IMR-90 (cell line): ENCODE measurements at regions not wholly inside any gene's neighbourhood (a gene's known extent, or its start where the extent isn't known, plus 50 kb on each side); places are given as distances from the start of the nearest gene placed in this dataset.

Experiments used
- ATAC-seq: fragments of 200-7000 bp; cut with Tn5 transposase; 2 replicates; pipeline ENCODE4 v1.9.1; 2020; ENCODE audit warnings: low read depth, mild to moderate bottlenecking, moderate library complexity
- BruUV-seq: library from RNA; stranded (reverse); fragments of 400-500 nt; replicated peaks from 2 replicates; lab custom pipeline; 2021; lab: Mats Ljungman, UMichigan
- CTCF ChIA-PET: fragments of 300-600 bp; formaldehyde crosslinking; extraction: SDS; loops from one replicate; lab custom pipeline; 2021; ENCODE audit warnings: antibody characterized with exemption; lab: Yijun Ruan, JAX
- POLR2A ChIA-PET: fragments of 300-600 bp; sonication (Branson Sonifier 250); formaldehyde crosslinking; loops from one replicate; lab custom pipeline; 2022; ENCODE audit warnings: antibody characterized with exemption; ENCODE audit not compliant: unreplicated experiment; lab: Charles Lee
- DNase-seq: peaks from one replicate; pipeline ENCODE4 v3.0.0; 2013
- H2AFZ ChIP-seq: replicated peaks from 2 replicates; pipeline ENCODE3; 2013; ENCODE audit warnings: low read length, mild to moderate bottlenecking; ENCODE audit not compliant: poor library complexity
- H2AK5ac ChIP-seq: 2 replicates; pipeline ENCODE4 v1.6.1; 2013; ENCODE audit warnings: low read depth, low read length, inconsistent platforms
- H2AK9ac ChIP-seq: replicated peaks from 2 replicates; pipeline ENCODE3; 2013; ENCODE audit warnings: mild to moderate bottlenecking, low read depth, low read length, moderate library complexity; ENCODE audit not compliant: poor library complexity
- H2BK120ac ChIP-seq: 2 replicates; pipeline ENCODE4 v1.6.1; 2013; ENCODE audit warnings: low read depth, low read length, inconsistent platforms
- H2BK15ac ChIP-seq: 3 replicates; pipeline ENCODE4 v1.6.1; 2013; ENCODE audit warnings: low read depth, low read length, inconsistent platforms
- H2BK20ac ChIP-seq: 2 replicates; pipeline ENCODE4 v1.6.1; 2013; ENCODE audit warnings: low read depth, mild to moderate bottlenecking, inconsistent platforms, low read length, moderate library complexity
- H2BK5ac ChIP-seq: 2 replicates; pipeline ENCODE4 v1.6.1; 2013; ENCODE audit warnings: mild to moderate bottlenecking, low read depth, low read length, inconsistent platforms; ENCODE audit not compliant: poor library complexity, severe bottlenecking
- H3K14ac ChIP-seq: replicated peaks from 2 replicates; pipeline ENCODE4 v1.6.1; 2013; ENCODE audit warnings: low read depth, low read length, inconsistent platforms
- H3K18ac ChIP-seq: 2 replicates; pipeline ENCODE4 v1.6.1; 2013; ENCODE audit warnings: low read depth, low read length, control low read depth
- H3K23ac ChIP-seq: 2 replicates; pipeline ENCODE4 v1.6.1; 2013; ENCODE audit warnings: low read depth, low read length, inconsistent platforms
- H3K27ac ChIP-seq: 2 replicates; pipeline ENCODE4 v1.5.1; 2013; ENCODE audit warnings: mild to moderate bottlenecking, control low read depth, low read length; ENCODE audit not compliant: insufficient read depth
- H3K27me3 ChIP-seq: 2 replicates; pipeline ENCODE4 v1.6.1; 2013; ENCODE audit warnings: low read length; ENCODE audit not compliant: control insufficient read depth, insufficient read depth
- H3K36me3 ChIP-seq: 2 replicates; pipeline ENCODE4 v1.6.1; 2013; ENCODE audit warnings: low read length, mixed read lengths; ENCODE audit not compliant: control insufficient read depth, insufficient read depth
- H3K4ac ChIP-seq: 2 replicates; pipeline ENCODE4 v1.6.1; 2013; ENCODE audit warnings: low read depth, low read length, inconsistent platforms
- H3K4me1 ChIP-seq: 2 replicates; pipeline ENCODE4 v1.6.1; 2013; ENCODE audit warnings: low read length, mixed read lengths; ENCODE audit not compliant: control insufficient read depth, insufficient read depth
- H3K4me2 ChIP-seq: 2 replicates; pipeline ENCODE4 v1.6.1; 2013; ENCODE audit warnings: low read depth, mild to moderate bottlenecking, control low read depth, low read length, moderate library complexity
- H3K4me3 ChIP-seq: 2 replicates; pipeline ENCODE4 v1.5.1; 2013; ENCODE audit warnings: low read depth, mild to moderate bottlenecking, control low read depth, low read length, moderate library complexity; ENCODE audit not compliant: insufficient read depth
- H3K56ac ChIP-seq: 2 replicates; pipeline ENCODE4 v1.6.1; 2013; ENCODE audit warnings: low read length, inconsistent platforms; ENCODE audit not compliant: insufficient read depth; ENCODE audit errors: extremely low read depth
- H3K79me1 ChIP-seq, 2 experiments: 2 replicates each; pipeline ENCODE4 v1.6.1; 2013; ENCODE audit warnings: low read length in 2 of 2, inconsistent platforms in 1 of 2, low read depth in 1 of 2
- H3K9ac ChIP-seq: 2 replicates; pipeline ENCODE4 v1.6.1; 2013; ENCODE audit warnings: low read depth, low read length, control low read depth
- H3K9me1 ChIP-seq: 2 replicates; pipeline ENCODE4 v1.6.1; 2013; ENCODE audit warnings: low read length, inconsistent platforms; ENCODE audit not compliant: insufficient read depth
- H3K9me3 ChIP-seq: 2 replicates; pipeline ENCODE4 v1.6.1; 2013; ENCODE audit warnings: low read length; ENCODE audit not compliant: control insufficient read depth, insufficient read depth
- H4K20me1 ChIP-seq: 2 replicates; pipeline ENCODE4 v1.6.1; 2013; ENCODE audit warnings: low read length, inconsistent platforms; ENCODE audit not compliant: insufficient read depth
- H4K5ac ChIP-seq: 2 replicates; pipeline ENCODE4 v1.6.1; 2013; ENCODE audit warnings: mild to moderate bottlenecking, low read depth, low read length, control low read depth
- H4K8ac ChIP-seq, 2 experiments: 2 replicates each; pipeline ENCODE4 v1.6.1; 2013; ENCODE audit warnings: low read depth in 2 of 2, low read length in 2 of 2, control low read depth in 1 of 2, inconsistent platforms in 1 of 2
- H4K91ac ChIP-seq: 2 replicates; pipeline ENCODE4 v1.6.1; 2013; ENCODE audit warnings: low read depth, low read length, inconsistent platforms; ENCODE audit not compliant: insufficient read depth
- BHLHE40 ChIP-seq: fragments of 150-350 bp; IDR thresholded peaks from 2 replicates; pipeline ENCODE4 v1.6.1; 2016; ENCODE audit warnings: mild to moderate bottlenecking, low read depth, low read length
- CEBPB ChIP-seq: IDR thresholded peaks from 2 replicates; pipeline ENCODE4 v1.6.1; 2012; ENCODE audit warnings: low read depth, low read length, improper control_type of control experiment
- CHD1 ChIP-seq: IDR thresholded peaks from 2 replicates; pipeline ENCODE4 v1.6.1; 2012; ENCODE audit warnings: low read depth, low read length, improper control_type of control experiment
- CTCF ChIP-seq: conservative IDR thresholded peaks from 2 replicates; pipeline ENCODE4 v1.5.1; 2012; ENCODE audit warnings: mild to moderate bottlenecking, low read depth, low read length, improper control_type of control experiment
- ELK1 ChIP-seq: fragments of 150-350 bp; IDR thresholded peaks from 2 replicates; pipeline ENCODE4 v1.6.1; 2016; ENCODE audit warnings: low read depth, mild to moderate bottlenecking, low read length, moderate library complexity, borderline replicate concordance
- FOS ChIP-seq: fragments of 150-350 bp; IDR thresholded peaks from 2 replicates; pipeline ENCODE4 v1.6.1; 2016; ENCODE audit warnings: low read depth, low read length
- MAFK ChIP-seq: IDR thresholded peaks from 2 replicates; pipeline ENCODE4 v1.6.1; 2012; ENCODE audit warnings: low read depth, low read length, improper control_type of control experiment
- MAZ ChIP-seq: IDR thresholded peaks from 2 replicates; pipeline ENCODE4 v1.6.1; 2012; ENCODE audit warnings: low read depth, mild to moderate bottlenecking, low read length, improper control_type of control experiment, moderate library complexity, borderline replicate concordance
- MXI1 ChIP-seq: IDR thresholded peaks from 2 replicates; pipeline ENCODE4 v1.6.1; 2012; ENCODE audit warnings: low read depth, mild to moderate bottlenecking, low read length, moderate library complexity, borderline replicate concordance
- NFE2L2 ChIP-seq: fragments of 150-350 bp; IDR thresholded peaks from 2 replicates; pipeline ENCODE4 v1.6.1; 2016; ENCODE audit warnings: low read depth, mild to moderate bottlenecking, low read length
- POLR2A ChIP-seq: IDR thresholded peaks from 2 replicates; pipeline ENCODE4 v1.6.1; 2012; ENCODE audit warnings: mild to moderate bottlenecking, low read depth, low read length
- RAD21 ChIP-seq: IDR thresholded peaks from 2 replicates; pipeline ENCODE4 v1.6.1; 2012; ENCODE audit warnings: low read length, improper control_type of control experiment
- RCOR1 ChIP-seq: IDR thresholded peaks from 2 replicates; pipeline ENCODE4 v1.6.1; 2012; ENCODE audit warnings: mild to moderate bottlenecking, low read length, improper control_type of control experiment; ENCODE audit not compliant: insufficient replicate concordance
- RFX5 ChIP-seq: IDR thresholded peaks from 2 replicates; pipeline ENCODE4 v1.8.0; 2012; ENCODE audit warnings: low read depth, mild to moderate bottlenecking, low read length, moderate library complexity
- SMC3 ChIP-seq: fragments of 150-350 bp; IDR thresholded peaks from 2 replicates; pipeline ENCODE4 v1.6.1; 2016; ENCODE audit warnings: low read depth, mild to moderate bottlenecking, antibody characterized with exemption, low read length, moderate library complexity
- USF2 ChIP-seq: fragments of 150-350 bp; IDR thresholded peaks from 2 replicates; pipeline ENCODE4 v1.6.1; 2017; ENCODE audit warnings: mild to moderate bottlenecking, antibody characterized with exemption, low read length, low read depth
- dilution Hi-C: fragments of 300-500 bp; cut with HindIII; formaldehyde crosslinking; loops from one replicate; pipeline ENCODE4 v1.14.3; 2018; ENCODE audit warnings: low sequenced_read_pairs; ENCODE audit not compliant: unreplicated experiment
- in situ Hi-C: fragments of 300-500 bp; cut with MboI; formaldehyde crosslinking; loops from 3 replicates; pipeline ENCODE4 v1.14.3; 2019; ENCODE audit warnings: low sequenced_read_pairs, inconsistent platforms, mixed read lengths
- intact Hi-C: fragments of 100-400 bp; cut with micrococcal nuclease; formaldehyde crosslinking; loops from 2 replicates; pipeline ENCODE4 v1.10.0; 2022

- H2BK15ac ChIP-seq, result no peak overlapping the region
- H2BK120ac ChIP-seq, result no peak overlapping the region
- no peak overlapping the region for H3K56ac ChIP-seq
- H2AFZ ChIP-seq, result no peak overlapping the region
- H3K9me3 ChIP-seq, result no peaks in the 10 kb centered on the region
- no peaks in the 10 kb centered on the region for H4K20me1 ChIP-seq
- no peak overlapping the region for H4K8ac ChIP-seq
- no peak overlapping the region for H3K4me2 ChIP-seq
- dilution Hi-C loops (no loop called here), in situ Hi-C loops (no loop called here), intact Hi-C loops (no loop called here)
- no peaks in the 10 kb centered on the region for H3K79me1 ChIP-seq
- H4K5ac ChIP-seq, result no peak overlapping the region
- BruUV-seq, result no TSS peak
- DNase-seq (no peak), ATAC-seq (no peak)
- H3K23ac ChIP-seq, result no peak overlapping the region
- no peak overlapping the region for H2BK20ac ChIP-seq
- H3K9me1 ChIP-seq, result peaks cover 4% of the 10 kb centered on the region; the same call in 1 of the 2 replicates
- ChIA-PET CTCF (no interaction called here), POLR2A (no interaction called here)
- no peak overlapping the region for H3K9ac ChIP-seq
- H2BK5ac ChIP-seq, result no peak overlapping the region
- H3K4ac ChIP-seq, result no peak overlapping the region
- H4K91ac ChIP-seq, result no peak overlapping the region
- no peak overlapping the region for H2AK9ac ChIP-seq
- no peak overlapping the region for H3K18ac ChIP-seq
- no peak overlapping the region for H3K4me3 ChIP-seq
- H3K14ac ChIP-seq, result no peak overlapping the region
- no peak overlapping the region for H3K27ac ChIP-seq
- H3K4me1 ChIP-seq, result peaks cover 16% of the 10 kb centered on the region
- H3K27me3 ChIP-seq, result no peaks in the 10 kb centered on the region
- TF ChIP-seq FOS (no peak), RFX5 (no peak), SMC3 (no peak), MAFK (no peak), RAD21 (no peak), MXI1 (no peak), MAZ (no peak), NFE2L2 (no peak), USF2 (no peak), RCOR1 (no peak), CEBPB (no peak), CHD1 (no peak), BHLHE40 (no peak), ELK1 (no peak), POLR2A (no peak), CTCF (no peak)
- H3K36me3 ChIP-seq, result no peaks in the 10 kb centered on the region
- no peak overlapping the region for H2AK5ac ChIP-seq
These were observed 165.2 kb downstream of the BTG1 start for GRCh38 chr12:91980389-91980821.
